IPS DF 4.7 (cell line): ENCODE measurements at regions not wholly inside any gene's neighbourhood (a gene's known extent, or its start where the extent isn't known, plus 50 kb on each side); places are given as distances from the start of the nearest gene placed in this dataset.

Experiments used
- DNase-seq: peaks from one replicate; pipeline ENCODE4 v3.0.0-alpha.2; 2013; ENCODE audit warnings: low spot score; ENCODE audit errors: extremely low read depth

DNA sequence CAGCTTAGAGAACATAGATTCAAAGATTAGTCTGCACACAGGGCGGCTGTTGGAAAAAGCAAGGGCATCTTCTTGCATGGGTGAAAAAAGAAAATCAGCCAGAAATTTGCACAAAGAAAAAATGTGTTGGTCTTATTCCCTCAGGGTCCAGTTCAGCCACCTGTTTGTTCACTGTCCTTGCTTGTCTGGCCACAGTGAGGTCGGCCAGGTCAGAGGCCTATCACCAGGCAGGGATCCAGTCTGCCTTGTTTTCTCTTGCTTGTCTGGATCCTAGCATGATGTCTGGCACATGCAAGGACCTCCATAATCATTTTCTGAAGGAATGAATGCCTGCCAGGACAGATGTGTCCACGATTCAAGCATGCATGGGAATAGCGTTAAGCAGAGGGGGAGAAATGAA lies 359.1 kb upstream of the TBX3 start:
- DNase-seq, result no peak

DNA sequence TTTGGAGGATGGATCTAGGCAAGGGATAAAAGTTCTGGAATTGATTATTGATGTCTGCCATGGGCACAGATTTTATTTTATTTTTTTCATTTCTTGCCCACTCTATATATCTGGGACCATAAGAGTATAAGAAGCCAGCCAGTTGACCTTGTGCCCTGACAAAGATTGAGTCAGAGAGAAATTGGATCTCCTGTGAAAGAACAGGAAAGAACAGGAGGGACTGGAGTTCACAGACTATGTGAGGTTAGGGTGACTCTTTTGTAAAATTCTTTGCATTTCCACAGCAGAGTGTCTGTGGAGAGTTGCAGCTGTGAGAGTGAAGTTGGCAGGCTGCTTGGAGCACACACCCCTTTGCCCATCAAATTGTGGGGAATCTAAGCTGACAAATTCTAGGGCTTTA lies 358.4 kb upstream of the TBX3 start:
- DNase-seq, result no peak

DNA sequence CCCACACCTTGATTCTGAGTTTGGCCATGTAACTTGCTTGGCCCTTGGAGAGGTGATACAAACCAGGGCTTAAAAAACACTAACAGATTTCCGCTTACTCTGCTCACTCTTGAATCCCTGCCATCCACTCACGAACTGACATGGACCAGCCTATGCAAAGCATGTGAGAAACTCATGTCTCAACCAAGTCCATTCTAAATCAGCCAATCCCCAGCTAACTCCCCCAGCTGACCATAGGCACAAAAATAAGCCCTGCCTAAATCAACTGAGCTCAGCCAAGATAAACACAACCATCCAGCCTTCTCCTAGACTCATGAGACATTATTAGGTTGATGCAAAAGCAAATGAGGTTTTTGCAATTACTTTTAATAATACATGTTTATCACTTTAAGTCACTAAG lies 353.9 kb upstream of the TBX3 start:
- DNase-seq, result no peak

DNA sequence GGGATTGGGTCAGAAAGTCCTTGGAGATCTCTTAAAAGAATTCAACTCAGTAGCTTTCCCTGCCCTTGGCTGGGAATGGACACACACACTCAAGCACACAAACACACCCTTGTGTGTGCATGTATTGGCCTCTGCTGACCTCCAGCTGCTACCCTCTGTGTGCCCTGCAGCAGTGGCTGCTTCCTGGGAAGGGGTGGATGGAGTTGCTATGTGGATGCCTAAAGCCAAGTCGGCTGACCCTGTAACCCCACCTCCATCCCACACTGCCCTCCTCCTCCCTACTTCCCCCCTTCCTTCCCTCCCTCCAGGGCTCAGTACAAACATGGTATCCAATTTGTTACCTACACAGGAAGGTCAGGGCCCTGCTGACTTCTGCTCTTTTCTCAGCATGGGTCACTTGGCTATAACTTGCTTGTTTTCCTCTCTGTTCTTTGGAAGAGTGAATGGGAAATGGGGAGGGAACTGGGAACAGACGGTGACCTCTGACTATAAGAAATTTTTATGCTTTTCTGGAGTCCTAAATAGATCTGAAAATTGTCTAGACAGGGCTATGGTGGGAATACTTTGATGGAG lies 351.6 kb upstream of the TBX3 start:
- no peak for DNase-seq

DNA sequence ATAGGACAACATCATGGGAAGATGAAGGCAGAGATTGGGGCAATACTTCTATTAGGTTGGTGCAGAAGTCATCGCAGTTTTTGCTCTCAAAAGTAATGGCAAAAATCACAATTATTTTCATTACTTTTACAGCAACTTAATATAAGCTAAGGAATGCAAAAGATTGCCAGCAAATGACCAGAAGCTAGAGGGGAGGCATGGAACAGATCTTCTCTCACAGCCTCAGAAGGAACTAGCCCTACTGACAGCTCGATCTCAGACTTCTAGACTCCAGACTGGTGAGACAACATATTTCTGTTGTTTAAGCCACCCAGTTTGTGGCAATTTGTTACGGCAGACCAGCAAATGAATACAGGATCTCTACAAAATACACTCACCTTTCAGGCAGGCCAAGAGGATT lies 348.5 kb upstream of the TBX3 start:
- DNase-seq, result no peak

DNA sequence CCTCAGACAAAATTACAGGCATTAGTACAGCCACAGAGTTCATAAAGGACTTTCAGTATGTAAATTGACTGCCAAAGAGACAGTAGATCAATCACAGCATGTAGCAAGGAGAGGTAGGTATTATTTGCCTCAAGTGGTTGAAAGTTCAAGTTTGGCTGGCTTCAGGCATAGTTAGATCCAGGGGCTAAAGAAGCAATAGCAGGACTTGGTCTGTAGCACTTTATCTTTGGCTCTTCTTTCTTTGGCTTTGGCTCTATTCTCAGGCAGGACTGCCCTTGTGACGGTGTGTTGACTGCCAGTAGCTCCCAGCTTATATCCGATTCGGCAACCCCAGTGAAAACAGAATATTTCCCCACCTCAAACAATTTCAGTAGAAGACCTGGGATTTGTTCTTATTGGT lies 346.0 kb upstream of the TBX3 start:
- no peak for DNase-seq

DNA sequence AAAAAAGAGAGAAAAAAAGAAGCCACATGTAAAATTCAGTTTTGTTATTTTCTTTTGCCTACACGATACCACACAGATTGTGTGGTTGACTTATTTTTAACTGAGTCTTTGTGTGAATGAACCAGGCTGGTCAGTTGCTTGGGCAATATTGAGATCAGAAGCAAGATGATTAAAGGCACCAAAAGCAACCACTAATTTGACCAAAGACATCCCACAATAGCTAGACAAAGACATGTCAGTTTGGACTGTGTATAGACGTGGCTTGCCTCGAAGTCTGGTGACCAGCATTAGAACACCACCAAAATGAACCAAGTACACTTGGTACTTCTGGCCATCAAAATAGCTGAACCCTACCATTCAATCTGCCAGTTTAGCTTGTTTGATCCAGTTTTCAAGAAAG lies 340.6 kb upstream of the TBX3 start:
- no peak for DNase-seq

DNA sequence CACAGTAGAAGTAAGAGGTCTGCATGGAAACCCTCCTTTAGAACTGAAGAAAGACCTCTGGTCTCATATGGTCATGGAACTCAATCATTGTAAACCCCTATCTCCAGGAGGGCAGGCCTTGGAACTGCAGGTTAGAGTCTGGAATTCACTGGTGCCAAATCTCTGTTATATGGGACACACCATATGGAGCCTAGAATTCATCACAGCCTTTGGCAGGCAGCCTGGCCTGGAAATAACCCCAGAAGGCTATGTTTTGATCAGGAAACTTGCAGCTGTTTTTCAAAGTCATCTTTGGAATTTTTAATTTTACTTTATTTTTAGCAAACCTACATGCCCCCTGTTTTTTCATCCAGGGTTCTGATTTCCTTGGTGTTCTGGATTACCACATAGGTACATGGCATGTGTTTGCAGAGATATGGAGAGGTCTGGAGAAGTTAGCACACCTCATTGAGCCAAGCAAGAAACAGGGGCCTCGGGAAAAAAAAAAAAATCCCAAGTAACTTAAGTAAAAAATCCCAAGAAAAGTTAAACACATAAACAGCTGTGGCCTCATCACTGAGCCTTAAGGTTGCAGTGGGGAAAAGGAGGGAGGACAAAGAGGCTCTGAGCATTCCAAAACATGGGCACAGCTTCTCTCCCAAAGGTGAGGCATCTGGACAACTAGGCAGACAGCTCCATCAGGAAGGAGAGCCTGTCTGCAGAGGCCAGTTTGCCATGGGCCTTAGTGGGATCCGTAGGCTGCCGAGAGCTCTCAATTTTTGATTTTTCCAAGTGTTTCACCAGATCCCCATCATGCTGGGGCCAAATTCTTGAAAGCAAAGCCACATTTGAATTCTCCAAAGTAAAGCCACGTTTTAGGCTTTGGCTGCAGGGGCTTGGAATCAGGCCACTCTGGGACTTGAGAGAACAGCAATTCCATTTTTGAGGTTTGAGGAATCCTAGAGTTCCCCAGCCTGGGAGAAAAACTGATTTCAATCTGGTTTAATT lies 339.6 kb upstream of the TBX3 start:
- no peak for DNase-seq

DNA sequence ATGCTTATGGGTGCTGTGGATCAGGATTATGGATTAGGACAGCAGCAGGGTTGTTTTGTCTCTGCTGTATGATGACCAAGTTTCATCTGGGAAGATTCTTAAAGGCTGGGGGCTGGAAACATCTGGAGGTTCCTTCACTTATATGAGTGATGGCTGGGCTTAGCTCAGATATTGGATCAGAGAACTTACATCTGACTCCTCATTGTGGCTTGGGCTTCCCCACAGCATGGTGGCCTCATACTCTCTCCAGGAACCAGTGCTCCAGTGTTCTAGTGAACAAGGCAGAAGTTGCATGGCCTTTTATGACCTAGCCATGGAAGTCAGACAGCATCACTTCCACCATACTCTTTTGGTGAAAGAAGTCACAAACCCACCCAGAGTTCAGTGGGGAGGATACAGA lies 336.1 kb upstream of the TBX3 start:
- DNase-seq, result no peak

DNA sequence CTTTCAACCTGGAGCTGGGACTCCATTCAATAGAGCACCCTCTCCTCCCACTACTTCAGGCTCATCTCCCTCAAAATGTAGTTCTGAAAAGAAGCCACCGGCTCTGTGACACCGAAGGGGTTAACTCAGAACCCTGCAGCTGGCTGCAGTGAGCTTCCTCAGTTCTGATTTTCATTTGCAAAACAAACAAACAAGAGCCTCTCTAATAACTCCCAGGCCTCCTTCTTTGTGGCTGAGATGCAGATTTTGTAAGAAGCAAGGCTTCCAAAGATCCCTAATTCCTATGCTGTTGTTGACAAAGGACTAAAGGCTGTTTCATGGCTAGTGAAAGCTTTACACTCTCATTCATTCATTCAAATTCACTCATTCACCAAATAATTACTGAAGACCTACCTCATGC lies 333.4 kb upstream of the TBX3 start:
- no peak for DNase-seq

DNA sequence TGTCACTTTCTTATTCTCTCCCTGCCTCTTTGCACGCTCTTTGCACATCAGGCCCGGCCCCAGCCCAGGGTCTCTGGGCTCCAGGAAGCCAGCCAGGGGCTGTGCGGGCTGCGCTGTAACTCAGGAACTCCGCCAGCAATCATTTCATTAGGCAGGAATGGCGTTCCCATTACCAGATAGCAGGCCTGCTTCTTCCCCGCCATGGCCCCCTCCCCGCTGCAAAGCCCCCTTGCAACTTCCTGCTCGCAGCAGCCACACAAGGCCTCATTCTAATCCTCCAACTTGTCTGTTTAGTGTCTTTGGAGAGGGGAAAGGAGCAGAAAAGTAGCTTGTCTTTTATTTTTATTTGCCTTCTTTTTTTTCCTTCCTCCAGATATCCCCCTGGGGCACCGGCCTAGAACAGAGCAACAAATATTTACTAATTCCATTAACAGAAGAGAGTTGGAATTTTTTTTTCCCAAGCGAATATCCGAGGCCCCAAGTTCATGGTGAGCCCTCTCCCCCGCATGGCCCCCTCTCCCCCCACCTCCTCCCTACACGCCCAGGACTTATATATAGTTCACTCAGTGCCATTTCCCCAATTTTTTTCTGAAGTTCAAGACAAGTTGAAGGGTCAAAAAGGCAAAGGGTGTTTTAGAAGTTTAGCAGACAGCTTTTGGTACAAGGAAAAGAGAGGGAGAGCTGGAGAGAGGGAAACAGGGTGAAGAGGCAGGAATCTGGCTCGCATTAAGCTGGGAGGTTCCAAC lies 329.4 kb upstream of the TBX3 start:
- DNase-seq, result no peak

DNA sequence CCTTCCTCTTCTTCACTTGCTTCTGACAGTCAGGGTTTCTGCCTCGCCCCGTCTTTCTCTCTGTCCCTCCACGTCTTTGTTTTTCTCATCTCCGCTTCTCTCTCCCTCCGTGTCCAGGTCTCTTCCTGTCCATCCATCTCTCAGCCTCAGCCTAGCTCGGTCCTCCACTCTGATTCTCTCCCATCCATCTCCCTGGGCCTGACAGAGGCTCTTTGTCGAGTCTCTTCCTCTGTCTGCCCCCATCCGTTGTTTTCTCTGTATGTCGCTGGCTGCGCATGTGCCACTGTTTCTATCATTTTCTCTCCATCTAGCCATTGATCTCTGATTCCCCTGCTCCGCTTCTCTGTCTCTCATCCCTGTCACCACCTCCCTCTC lies 328.9 kb upstream of the TBX3 start:
- DNase-seq, result no peak

DNA sequence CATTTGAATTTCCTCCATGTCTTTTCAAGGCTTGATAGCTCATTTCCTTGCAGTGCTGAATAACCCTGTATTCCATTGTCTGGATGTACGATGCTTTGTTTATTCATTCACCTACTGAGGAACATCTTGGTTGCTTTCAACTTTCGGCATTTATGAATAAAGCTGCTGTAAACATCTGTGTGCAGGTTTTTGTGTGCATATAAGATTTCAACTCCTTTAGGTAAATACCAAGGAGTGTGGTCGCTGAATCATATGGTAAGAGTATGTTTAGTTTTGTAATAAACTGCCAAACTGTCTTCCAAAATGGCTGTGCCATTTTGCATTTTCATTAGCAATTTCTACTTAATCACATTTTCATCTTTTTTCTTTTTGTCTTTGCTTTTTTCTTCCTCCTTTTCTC lies 327.7 kb upstream of the TBX3 start:
- no peak for DNase-seq

DNA sequence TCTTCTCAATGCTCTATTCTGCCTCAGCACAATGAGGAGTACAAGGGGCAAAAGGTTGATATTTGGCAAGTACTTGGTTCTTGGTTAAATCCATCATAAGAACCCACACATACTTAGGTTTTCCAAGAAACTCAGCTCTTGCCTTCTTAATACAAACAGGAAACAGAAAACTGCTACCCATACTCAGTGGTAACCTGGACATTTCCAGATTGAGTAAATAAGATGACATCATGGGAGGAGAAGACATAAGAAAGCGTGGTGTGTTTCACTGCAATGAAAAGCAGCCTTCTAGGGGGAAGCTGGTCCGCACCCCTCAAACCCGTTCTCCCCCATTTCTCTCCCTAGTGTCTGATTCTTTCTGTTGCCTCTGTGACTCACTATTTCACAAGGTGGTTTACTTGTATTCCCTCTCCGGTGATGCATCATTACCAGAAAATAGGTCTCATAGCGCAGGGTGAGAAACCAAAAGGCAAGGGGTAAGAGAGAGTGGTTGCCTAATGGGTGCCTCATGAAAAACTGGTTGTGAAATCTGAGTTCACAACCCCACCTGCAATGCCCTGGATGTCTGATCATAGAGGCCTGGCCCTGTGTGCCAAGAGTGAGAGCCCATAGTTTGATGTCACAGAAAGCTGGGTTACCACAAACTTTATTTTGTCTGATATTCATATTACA lies 326.5 kb upstream of the TBX3 start:
- DNase-seq, result no peak

DNA sequence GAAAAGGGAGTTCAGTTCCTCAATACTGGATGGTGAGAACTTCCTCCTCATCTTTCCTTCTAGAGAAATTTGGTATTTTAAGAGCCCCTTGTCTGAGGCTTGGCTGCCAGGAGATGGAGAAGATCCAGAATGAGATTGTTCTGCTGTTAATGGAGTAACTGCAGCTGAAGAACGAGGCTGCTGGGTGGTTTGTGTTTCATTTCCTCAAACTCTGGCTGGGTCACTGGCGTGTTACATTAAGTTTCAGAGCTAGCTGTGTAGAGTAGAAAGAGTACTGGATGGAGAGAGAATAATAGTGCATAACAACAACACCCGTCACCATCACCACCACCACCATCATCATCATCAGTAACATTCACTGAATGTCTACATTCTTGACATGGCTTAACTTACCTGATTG lies 325.0 kb upstream of the TBX3 start:
- DNase-seq, result no peak

DNA sequence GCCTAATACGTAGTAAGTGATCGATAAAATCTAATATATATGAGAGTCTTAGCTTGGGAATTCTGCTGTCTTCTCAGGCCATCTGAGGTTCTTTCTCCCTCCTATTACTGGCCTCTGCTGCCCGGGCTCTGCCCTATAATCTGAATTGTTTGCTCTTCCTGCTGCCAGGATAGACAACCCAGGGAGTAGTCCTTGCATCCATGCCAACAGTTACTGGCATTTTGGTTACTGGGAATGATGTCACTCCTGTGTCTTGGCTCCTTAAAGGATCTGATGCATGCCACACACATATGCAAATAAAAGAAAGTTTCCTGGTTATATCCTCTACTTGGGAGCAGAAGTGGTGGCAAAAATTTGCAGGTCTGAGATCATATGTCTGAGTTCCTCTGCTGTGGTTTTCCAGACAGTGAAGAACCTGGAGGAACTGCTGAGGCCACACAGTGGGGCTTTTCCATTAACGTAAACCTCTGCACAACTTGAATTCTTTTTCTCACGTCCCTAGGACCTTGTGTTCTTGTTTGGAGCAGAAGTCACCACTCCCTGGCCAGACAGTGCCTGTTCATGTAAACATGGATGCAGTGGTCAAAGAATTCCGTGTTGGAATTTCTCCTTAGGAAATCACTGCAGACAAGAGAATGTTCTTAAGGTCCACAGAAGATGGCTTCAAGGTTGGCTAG lies 320.6 kb upstream of the TBX3 start:
- no peak for DNase-seq

DNA sequence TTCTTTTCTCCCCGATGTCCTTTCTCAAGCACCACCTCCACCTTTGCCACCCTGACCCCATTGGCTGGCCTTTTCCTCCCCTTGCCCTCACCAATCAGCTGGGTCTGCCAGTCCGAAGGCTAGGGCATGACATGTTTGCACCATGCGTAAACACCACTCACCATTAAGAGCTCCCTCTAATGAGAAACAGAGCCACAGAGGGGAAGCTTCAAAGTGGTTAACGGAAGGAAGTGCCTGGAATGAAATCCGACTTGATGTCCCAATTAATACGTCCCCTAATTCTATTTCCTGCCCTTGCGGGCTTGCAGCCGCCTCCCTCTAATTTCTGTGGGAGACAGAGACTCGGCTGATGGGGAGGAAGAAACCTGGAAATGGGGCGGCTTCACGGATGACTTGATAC lies 318.5 kb upstream of the TBX3 start:
- no peak for DNase-seq

DNA sequence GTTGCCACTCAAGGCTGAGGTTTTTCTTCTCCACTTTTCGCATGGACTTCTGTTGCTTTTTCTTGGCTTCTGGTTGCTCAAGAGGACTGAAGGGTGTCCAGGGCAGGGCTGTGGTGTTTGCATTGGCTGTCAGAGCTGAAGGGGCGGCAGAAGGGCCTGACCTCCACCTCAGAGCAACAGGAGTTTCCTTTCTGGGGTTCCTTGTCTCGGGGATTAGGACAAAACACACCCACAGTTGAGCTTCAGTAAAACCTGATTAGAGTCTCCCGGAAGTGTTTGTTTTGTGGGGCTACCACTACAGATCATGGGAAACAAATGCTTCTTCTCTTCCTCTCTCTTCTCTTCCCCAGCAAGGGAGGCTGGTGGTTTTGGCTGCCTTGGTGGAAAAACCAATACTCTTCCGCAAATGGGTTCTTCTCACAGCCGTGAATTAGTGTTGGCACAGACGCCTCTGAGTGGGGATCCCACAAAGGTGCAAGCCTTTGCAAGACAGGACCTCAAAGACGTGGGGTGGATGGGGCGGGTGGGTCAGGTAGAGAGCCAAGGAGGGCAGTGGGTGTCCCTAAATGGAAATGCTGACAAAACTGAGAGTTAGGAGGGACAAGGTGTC lies 317.7 kb upstream of the TBX3 start:
- DNase-seq, result no peak

DNA sequence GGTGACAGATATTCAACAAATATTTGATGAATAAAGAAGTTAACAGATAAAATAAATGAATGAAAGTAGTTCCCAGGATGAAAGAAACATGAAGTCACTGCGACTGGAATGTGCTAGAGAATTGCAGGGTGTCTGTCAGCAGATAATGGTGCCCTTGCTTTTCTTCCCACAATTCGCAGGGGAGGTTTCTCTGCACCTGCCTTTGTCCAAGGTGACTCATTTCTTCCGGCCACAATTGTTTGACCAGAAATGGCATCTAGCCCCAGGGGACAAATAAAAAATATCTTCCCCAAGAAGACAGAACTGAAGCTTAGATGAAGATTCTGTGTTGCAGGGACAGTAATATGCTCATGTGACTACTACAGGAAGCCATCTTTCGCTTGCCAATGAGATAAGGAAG lies 316.1 kb upstream of the TBX3 start:
- DNase-seq, result no peak

DNA sequence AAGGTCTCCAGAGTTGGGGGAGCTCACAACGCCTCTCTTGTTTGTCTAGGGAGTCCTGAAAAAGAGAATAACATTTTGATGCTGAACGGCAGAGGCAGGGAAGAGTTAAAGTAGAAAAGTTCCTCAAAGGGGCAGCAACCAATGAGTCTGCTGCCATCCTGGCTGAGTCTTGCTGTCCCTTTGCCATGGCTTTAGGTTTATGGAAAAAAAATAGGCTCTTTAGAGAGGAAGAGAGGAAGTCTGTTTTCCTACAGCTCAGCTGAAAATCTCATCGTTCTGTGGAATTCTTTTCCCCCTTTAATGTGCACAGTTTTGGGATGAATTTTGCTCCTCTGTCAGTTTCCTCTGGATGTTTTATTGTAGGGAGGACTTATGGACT lies 314.8 kb upstream of the TBX3 start:
- DNase-seq, result no peak
